ENCODE measurements at regions not wholly inside any gene's neighbourhood (a gene's known extent, or its start where the extent isn't known, plus 50 kb on each side); places are given as distances from the start of the nearest gene placed in this dataset.
"Not testable (repeated sequence)": the region's sequence is repeated elsewhere in the genome, so short reads cannot be mapped to it uniquely, and the experiment has no call there.

DNA sequence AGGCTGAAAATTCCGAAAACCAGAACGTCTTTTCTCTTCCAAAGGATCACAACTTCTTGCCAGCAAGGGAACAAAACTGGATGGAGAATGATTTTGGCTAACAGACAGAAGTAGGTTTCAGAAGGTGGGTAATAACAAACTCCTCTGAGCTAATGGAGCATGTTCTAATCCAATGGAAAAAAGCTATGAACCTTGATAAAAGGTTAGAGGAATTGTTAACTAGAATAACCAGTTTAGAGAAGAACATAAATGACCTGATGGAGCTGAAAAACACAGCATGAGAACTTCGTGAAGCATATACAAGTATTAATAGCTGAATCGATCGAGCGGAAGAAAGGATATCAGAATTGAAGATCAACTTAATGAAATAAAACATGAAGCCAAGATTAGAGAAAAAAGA, 626.7 kb upstream of the KCNMB2 start:
- not testable (repeated sequence) for H3K4me3 Mint-ChIP-seq; H3K27me3 Mint-ChIP-seq; ATAC-seq; H3K27ac Mint-ChIP-seq; DNase-seq; H3K9me3 ChIP-seq (ENCODE audit: control insufficient read depth, low read length, poor library complexity, severe bottlenecking); H3K4me1 Mint-ChIP-seq; H3K36me3 Mint-ChIP-seq (ENCODE audit: low read depth)

DNA sequence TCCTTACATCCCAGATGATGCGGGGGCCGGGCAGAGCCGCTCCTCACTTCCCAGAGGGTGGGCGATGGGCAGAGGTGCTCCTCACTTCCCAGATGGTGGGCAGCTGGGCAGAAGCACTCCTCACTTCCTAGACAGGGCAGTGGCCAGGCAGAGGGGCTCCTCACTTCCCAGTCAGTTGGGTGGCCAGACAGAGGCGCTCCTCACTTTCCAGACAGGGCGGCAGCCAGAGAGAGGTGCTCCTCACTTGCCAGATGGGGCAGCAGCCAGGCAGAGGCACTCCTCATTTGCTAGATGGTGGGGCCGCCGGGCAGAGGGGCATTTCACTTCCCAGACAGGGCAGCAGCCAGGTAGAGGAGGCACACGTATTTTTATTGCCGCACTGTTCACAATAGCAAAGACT, 622.0 kb upstream of the KCNMB2 start:
- H3K27ac Mint-ChIP-seq: no peak overlapping the region

DNA sequence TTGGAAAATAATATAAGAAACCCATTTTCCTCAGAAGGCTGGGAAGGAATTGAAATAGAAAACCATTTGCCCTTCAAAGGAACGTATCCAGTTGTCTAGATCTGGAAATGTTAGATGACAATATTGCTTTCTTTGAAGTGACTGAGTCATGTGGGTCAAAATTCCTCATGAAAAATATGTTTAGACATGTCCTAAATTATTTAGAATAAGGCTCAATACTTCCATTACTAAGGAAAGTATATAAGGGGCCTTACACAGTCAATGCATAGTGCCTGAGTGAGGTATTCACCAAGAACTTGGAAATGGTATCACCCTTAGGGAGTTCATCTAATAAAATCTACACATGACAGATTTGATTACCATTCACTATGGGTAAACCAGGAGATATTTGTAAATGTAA, 619.8 kb upstream of the KCNMB2 start:
- H3K9me3 ChIP-seq (ENCODE audit: control insufficient read depth, low read length, poor library complexity, severe bottlenecking): no peaks in the 10 kb centered on the region
- Mint-ChIP-seq H3K27ac (no peak overlapping the region), H3K36me3 (ENCODE audit: low read depth) (no peaks in the 10 kb centered on the region), H3K27me3 (no peaks in the 10 kb centered on the region), H3K4me1 (no peaks in the 10 kb centered on the region), H3K4me3 (no peak overlapping the region)
- DNase-seq (no peak), ATAC-seq (no peak)

More for the DNA sequence above, 622.0 kb upstream of the KCNMB2 start:
- Mint-ChIP-seq H3K36me3 (ENCODE audit: low read depth) (no peaks in the 10 kb centered on the region), H3K4me1 (no peaks in the 10 kb centered on the region), H3K4me3 (no peak overlapping the region), H3K27me3 (no peaks in the 10 kb centered on the region)
- DNase-seq: no peak
- H3K9me3 ChIP-seq (ENCODE audit: control insufficient read depth, low read length, poor library complexity, severe bottlenecking): no peaks in the 10 kb centered on the region
- no peak for ATAC-seq

DNA sequence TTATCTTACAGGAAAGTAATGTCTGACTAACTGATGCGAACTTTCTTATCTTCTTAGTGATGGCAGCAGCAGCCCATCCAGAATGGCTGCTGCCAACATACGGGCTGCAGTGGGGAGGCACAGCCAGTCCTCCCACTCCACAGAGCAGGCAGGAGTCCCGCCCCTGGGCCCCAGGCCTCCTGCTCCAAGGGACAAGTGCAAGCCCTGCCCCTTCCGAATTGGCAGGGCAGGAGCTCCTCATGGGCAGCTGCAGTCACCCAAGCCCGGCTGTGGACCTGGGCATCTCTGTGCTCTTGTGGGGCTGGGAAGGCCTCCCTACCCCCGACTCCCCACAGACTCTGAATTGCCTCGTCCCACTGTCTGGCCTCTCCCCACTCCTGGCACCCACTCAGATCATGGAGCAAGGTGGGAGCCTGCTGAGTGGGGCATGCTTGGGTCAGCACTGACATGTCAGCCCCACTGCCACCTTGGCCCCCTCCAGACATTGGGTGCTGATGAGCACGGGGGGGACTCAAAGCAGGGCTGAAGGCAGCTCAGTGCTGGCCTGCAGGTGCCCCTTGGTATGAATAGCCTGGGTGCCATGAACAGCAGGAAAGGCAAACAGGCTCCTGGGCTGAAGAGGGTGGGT, 618.9 kb upstream of the KCNMB2 start:
- no peaks in the 10 kb centered on the region for H3K36me3 Mint-ChIP-seq (ENCODE audit: low read depth)
- DNase-seq: no peak
- no peak overlapping the region for H3K4me3 Mint-ChIP-seq
- no peak for ATAC-seq
- H3K27me3 Mint-ChIP-seq: no peaks in the 10 kb centered on the region
- no peaks in the 10 kb centered on the region for H3K4me1 Mint-ChIP-seq
- no peak overlapping the region for H3K27ac Mint-ChIP-seq
- H3K9me3 ChIP-seq (ENCODE audit: control insufficient read depth, low read length, poor library complexity, severe bottlenecking): no peaks in the 10 kb centered on the region

DNA sequence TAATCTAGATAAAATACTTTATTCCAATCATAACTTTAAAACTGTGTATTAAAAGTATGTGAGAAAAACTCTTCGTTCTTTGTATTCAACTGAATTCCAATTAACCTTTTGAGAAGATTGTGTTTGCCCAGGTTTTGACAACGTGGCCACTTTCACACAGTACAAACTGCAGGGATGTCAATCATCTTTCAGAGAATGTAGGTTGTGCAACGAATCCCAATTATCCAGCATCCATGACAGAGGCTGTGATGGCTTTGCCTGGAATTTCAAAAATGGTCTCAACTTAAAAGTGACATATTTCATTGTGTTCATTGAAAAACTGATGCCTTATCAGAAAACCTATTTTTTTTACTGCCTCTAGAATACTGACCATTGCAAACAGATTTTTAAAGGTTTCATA, 615.1 kb upstream of the KCNMB2 start:
- H3K36me3 Mint-ChIP-seq (ENCODE audit: low read depth): no peaks in the 10 kb centered on the region
- H3K27me3 Mint-ChIP-seq: no peaks in the 10 kb centered on the region
- H3K4me1 Mint-ChIP-seq: no peaks in the 10 kb centered on the region
- H3K9me3 ChIP-seq (ENCODE audit: control insufficient read depth, low read length, poor library complexity, severe bottlenecking): no peaks in the 10 kb centered on the region
- no peak overlapping the region for H3K27ac Mint-ChIP-seq
- DNase-seq (no peak), ATAC-seq (no peak)
- H3K4me3 Mint-ChIP-seq: no peak overlapping the region

DNA sequence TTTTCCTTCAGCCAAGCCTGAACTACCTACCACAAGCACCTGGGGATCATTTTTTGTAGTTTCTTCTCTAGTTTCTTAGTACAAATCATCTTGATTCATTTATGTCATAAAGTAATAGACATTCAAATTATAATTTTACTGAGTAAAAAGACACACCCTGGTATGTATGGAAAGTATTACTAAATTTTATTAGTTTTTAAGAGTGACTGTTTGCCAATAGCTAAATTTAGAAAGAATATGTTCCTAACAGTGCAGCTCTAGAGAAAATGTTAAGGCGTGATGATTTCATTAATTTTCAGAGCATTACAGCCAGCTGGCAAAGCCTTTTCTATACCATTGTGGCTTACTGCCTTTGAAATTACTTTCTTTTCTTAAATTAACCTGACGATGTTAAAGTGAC, 612.0 kb upstream of the KCNMB2 start:
- Mint-ChIP-seq H3K27me3 (no peaks in the 10 kb centered on the region), H3K4me1 (peaks cover 3% of the 10 kb centered on the region)

DNA sequence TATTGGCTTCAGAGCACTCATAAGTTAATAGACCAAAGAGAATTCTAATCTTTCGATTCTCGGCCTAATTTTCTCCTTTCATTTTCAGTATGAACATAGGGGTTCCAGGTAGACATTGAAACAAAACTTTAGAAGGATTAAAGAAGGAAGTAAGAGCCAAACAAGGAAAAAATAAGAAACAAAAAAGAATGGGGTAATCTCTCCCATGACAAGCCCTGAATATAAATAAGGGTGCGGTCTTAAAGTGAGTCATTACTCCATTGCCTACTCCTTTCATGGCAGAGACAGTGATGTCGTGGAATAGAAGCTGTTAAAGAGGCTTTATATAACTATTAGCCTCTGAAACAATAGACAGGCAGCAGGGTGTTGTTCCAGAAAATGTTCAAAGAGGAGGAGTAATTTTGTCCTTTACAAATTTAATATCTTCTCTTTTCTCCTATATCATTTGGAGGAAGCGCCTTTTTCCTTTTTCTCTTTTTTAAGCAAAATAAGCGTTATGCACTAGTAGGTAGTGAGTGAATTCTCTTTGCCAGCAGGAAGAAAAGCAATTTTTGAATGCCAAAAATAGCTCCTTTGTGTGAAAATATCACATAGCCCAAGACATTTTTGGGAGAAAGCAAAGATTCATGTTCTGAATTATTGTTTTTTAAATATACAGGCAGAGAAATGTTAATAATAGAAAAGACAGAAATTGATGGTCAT, 607.9 kb upstream of the KCNMB2 start:
- no peak for ATAC-seq

More for the DNA sequence above, 612.0 kb upstream of the KCNMB2 start:
- no peaks in the 10 kb centered on the region for H3K9me3 ChIP-seq (ENCODE audit: control insufficient read depth, low read length, poor library complexity, severe bottlenecking)
- H3K27ac Mint-ChIP-seq: no peak overlapping the region
- no peak overlapping the region for H3K4me3 Mint-ChIP-seq
- ATAC-seq (no peak), DNase-seq (no peak)
- H3K36me3 Mint-ChIP-seq (ENCODE audit: low read depth): no peaks in the 10 kb centered on the region

DNA sequence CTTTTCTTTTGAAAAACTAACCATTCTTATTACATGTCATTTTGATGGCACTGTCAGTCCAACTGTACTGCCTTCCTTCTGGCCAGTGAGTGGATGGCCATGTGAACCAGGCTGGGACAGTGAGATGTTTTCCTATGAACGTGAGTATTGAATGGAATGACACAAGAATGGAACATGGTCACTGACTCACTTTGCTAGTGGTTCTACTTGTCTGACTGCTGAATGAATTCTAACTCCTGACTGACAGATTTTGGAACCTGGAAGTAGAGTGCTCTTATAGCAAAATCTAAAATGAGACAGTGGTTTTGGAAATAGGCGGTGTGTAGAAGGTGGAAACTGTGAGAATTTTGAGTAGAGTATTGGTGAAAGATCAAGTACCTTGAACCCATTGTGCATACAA, 606.9 kb upstream of the KCNMB2 start:
- no peak overlapping the region for H3K4me3 Mint-ChIP-seq
- no peak for ATAC-seq
- no peak overlapping the region for H3K27ac Mint-ChIP-seq

More for the DNA sequence above, 607.9 kb upstream of the KCNMB2 start:
- Mint-ChIP-seq H3K4me1 (peaks cover 3% of the 10 kb centered on the region), H3K4me3 (peak overlapping the region; percentile 10), H3K36me3 (ENCODE audit: low read depth) (no peaks in the 10 kb centered on the region), H3K27me3 (no peaks in the 10 kb centered on the region), H3K27ac (no peak overlapping the region)
- H3K9me3 ChIP-seq (ENCODE audit: control insufficient read depth, low read length, poor library complexity, severe bottlenecking): no peaks in the 10 kb centered on the region
- DNase-seq: no peak

DNA sequence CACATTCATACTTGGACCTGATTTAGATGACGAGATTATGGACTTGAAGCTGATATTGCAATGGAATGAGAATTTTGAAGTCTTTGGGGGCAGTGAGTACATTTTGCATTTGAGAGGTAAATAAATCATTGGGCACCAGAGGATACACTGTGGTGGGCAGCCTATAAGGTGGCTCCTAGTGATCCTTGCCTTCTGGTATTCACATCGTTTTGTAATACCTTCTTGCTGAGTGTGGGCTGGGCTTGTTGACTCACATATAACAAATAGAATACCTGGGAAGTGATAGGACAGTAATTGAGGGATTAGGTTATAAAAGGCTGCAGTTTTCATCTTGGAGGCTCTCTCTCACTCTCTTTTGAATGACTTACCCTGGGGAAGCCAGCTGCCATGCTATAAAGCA, 605.5 kb upstream of the KCNMB2 start:
- no peak for DNase-seq
- ATAC-seq: no peak
- Mint-ChIP-seq H3K4me3 (no peak overlapping the region), H3K4me1 (peaks cover 3% of the 10 kb centered on the region), H3K27ac (no peak overlapping the region), H3K36me3 (ENCODE audit: low read depth) (no peaks in the 10 kb centered on the region), H3K27me3 (no peaks in the 10 kb centered on the region)
- H3K9me3 ChIP-seq (ENCODE audit: control insufficient read depth, low read length, poor library complexity, severe bottlenecking): no peaks in the 10 kb centered on the region

More for the DNA sequence above, 606.9 kb upstream of the KCNMB2 start:
- DNase-seq: no peak
- H3K36me3 Mint-ChIP-seq (ENCODE audit: low read depth): no peaks in the 10 kb centered on the region
- H3K27me3 Mint-ChIP-seq: no peaks in the 10 kb centered on the region
- H3K9me3 ChIP-seq (ENCODE audit: control insufficient read depth, low read length, poor library complexity, severe bottlenecking): no peaks in the 10 kb centered on the region
- peaks cover 3% of the 10 kb centered on the region for H3K4me1 Mint-ChIP-seq

DNA sequence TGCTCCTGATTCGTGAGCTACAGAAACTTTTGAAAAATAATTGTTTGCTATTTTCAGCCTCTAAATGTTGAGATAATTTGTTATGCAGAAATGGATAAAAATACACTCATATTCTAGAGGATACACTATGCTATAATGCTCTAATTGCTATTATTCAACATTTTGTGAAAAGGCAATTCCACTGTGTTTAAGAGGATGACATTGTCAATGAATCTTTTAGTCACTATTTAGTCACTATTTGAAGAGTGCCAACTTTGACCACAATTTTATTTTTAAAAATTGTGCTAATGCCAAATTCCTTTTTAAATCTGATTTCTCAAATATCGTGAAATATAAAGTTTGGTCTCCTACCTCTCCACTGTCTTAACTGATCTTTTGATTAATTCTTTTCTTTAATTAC, 604.9 kb upstream of the KCNMB2 start:
- H3K9me3 ChIP-seq (ENCODE audit: control insufficient read depth, low read length, poor library complexity, severe bottlenecking): no peaks in the 10 kb centered on the region
- Mint-ChIP-seq H3K4me3 (no peak overlapping the region), H3K36me3 (ENCODE audit: low read depth) (no peaks in the 10 kb centered on the region), H3K27me3 (no peaks in the 10 kb centered on the region), H3K4me1 (peaks cover 3% of the 10 kb centered on the region), H3K27ac (no peak overlapping the region)
- DNase-seq: no peak
- ATAC-seq: no peak

DNA sequence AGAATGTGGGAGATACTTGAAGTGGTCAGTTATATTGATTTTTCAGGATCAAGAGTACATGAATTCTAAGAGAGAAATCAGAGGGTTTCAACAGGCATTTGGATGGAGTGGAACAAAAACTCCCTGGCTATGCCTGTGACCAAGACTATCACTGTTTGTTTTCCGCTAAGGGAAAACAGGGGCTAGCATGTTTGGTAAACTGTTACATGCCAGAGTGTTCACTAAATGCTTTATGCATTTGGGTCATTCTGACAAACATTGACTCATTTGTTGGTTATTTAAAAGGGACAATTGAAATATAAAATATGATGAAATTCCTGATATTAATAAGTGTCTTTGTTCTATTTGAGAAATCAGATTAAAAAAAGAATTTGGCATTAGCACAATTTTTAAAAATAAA, 603.9 kb upstream of the KCNMB2 start:
- ATAC-seq: no peak
- no peaks in the 10 kb centered on the region for H3K9me3 ChIP-seq (ENCODE audit: control insufficient read depth, low read length, poor library complexity, severe bottlenecking)
- Mint-ChIP-seq H3K27me3 (no peaks in the 10 kb centered on the region), H3K36me3 (ENCODE audit: low read depth) (no peaks in the 10 kb centered on the region), H3K27ac (no peak overlapping the region), H3K4me1 (peaks cover 3% of the 10 kb centered on the region), H3K4me3 (no peak overlapping the region)
- DNase-seq: no peak

DNA sequence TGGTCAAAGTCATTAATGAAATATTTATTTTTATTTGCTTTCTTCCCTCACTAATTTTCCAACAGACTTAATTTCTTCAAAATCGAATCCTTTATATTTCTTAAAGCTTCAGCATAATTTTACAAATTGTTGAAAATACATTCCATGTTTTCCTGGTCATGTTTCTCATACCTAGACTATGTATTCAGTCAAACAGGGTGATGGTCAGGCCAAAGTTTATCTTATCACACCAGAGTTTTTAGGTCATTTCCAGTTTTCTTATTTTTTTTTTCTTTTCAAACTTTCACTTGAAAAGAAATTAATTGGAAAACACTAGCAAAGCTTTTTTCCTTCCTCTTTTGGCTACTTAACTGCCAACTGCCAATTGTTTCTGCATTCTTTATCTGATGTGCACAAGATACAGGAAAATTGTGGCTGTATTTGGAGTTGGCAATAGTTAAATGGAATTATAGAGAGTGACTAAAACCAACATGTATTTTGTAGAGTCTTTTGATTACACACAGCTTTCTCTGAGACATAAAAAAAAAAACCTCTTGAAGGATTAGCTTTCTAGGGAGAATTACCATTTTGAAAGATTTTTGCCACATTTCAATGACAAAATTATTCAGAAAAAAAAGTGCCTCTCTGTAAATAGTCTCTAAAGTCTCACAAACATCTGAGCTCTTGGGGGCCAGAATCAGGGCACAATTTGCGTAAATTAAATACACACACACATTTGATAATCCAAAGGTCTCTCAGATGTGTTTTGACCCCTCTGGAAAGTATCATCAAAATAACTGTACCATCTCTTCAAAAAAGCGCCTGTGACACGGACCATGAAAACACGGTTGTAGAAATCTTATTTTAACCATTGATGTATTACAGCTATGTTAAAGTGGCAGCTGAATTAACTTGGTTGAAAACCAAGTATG, 603.2 kb upstream of the KCNMB2 start:
- H3K4me1 Mint-ChIP-seq: peaks cover 2% of the 10 kb centered on the region

More for the DNA sequence above, 603.2 kb upstream of the KCNMB2 start:
- Mint-ChIP-seq H3K27me3 (no peaks in the 10 kb centered on the region), H3K36me3 (ENCODE audit: low read depth) (no peaks in the 10 kb centered on the region), H3K27ac (no peak overlapping the region), H3K4me3 (no peak overlapping the region)
- ATAC-seq (no peak), DNase-seq (no peak)
- no peaks in the 10 kb centered on the region for H3K9me3 ChIP-seq (ENCODE audit: control insufficient read depth, low read length, poor library complexity, severe bottlenecking)
